ENCODE measurements at regions not wholly inside any gene's neighbourhood (a gene's known extent, or its start where the extent isn't known, plus 50 kb on each side); places are given as distances from the start of the nearest gene placed in this dataset.

DNA sequence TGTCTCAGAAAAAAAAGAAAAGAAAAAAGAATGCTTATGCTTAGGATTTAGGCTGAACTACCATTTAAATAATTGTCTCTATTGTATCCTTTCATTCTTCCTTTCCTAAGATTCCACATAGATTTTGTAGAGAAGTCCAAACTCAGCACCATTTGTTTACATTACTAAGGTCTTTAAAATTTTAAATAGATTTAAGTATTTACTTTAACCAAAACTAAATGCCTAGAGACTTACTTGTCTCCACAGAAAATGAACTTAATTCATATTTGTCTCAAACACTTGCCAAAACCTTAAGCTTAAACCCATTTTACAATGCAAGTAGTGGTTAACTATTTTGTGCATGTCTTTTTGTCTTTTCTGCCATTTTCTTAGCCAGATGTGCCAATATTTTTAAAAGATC, 54.1 kb upstream of the ABI1 start:
- TF ChIP-seq, protein P1, sequence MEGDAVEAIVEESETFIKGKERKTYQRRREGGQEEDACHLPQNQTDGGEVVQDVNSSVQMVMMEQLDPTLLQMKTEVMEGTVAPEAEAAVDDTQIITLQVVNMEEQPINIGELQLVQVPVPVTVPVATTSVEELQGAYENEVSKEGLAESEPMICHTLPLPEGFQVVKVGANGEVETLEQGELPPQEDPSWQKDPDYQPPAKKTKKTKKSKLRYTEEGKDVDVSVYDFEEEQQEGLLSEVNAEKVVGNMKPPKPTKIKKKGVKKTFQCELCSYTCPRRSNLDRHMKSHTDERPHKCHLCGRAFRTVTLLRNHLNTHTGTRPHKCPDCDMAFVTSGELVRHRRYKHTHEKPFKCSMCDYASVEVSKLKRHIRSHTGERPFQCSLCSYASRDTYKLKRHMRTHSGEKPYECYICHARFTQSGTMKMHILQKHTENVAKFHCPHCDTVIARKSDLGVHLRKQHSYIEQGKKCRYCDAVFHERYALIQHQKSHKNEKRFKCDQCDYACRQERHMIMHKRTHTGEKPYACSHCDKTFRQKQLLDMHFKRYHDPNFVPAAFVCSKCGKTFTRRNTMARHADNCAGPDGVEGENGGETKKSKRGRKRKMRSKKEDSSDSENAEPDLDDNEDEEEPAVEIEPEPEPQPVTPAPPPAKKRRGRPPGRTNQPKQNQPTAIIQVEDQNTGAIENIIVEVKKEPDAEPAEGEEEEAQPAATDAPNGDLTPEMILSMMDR (IDR thresholded peaks at IDR 0.05; ENCODE audit: control insufficient read depth, insufficient read depth, low read depth, low read length, missing control alignments): no peak
- no peak overlapping the region for H3K4me3 ChIP-seq (ENCODE audit: control insufficient read depth, low read depth, low read length)
- DNase-seq (ENCODE audit: low read depth): peak; percentile 23

DNA sequence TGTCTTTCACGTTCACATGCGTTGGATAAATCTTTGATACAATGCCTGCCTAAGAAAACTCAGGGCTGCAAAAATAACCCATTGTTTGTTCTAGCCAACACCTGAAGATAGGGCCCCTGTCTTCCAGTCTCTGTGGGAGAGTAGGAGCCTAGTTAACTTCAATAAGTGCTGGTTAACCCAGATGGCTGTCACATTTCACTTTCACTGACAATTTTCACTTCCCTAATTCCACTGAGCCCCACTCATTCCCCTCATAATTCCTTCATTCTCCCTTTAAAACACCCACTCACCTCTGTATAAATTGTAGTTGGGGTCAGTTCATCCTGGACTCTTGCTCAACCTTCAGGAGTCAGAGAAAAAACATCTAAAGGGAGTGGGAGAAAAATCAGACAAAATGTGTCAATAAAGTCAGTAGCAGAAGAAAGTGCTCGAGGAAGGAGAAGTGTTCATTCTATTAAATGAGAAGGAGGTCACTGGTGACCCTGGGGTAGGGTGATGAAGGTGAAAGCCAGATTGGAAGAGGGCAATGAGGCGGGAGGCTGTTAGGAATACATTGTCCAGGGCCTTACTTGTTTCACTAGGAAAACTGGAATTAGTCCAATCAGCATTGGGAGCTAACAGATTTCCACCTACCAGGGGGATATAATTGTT, 51.2 kb upstream of the ABI1 start:
- no peak for DNase-seq (ENCODE audit: low read depth)
- no peak overlapping the region for H3K4me3 ChIP-seq (ENCODE audit: control insufficient read depth, low read depth, low read length)
- TF ChIP-seq, protein P1 (IDR thresholded peaks at IDR 0.05; ENCODE audit: control insufficient read depth, insufficient read depth, low read depth, low read length, missing control alignments): no peak
